Neural cell (in vitro differentiated cells): ENCODE measurements at regions not wholly inside any gene's neighbourhood (a gene's known extent, or its start where the extent isn't known, plus 50 kb on each side); places are given as distances from the start of the nearest gene placed in this dataset.
A peak's percentile ranks its signal among the peaks of the same experiment; 100 is the strongest.

Source experiments
- CTCF ChIP-seq: fragments of 450-650 bp; IDR thresholded peaks from 2 replicates; pipeline ENCODE4 v1.5.1; 2014; ENCODE audit warnings: antibody characterized with exemption, mild to moderate bottlenecking, moderate library complexity; ENCODE audit not compliant: poor library complexity, severe bottlenecking
- EP300 ChIP-seq: fragments of 450-650 bp; conservative IDR thresholded peaks from 2 replicates; pipeline ENCODE4 v1.6.1; 2014; ENCODE audit warnings: antibody characterized with exemption, mild to moderate bottlenecking, moderate library complexity; ENCODE audit not compliant: poor library complexity, severe bottlenecking
- EZH2 ChIP-seq: fragments of 200-600, 300-800 bp; shearing (Covaris generic), sonication (generic); IDR thresholded peaks from 2 replicates; pipeline ENCODE4 v1.6.1; 2014; ENCODE audit warnings: antibody characterized with exemption, low read length, borderline replicate concordance, mild to moderate bottlenecking; ENCODE audit not compliant: insufficient read depth, poor library complexity, severe bottlenecking
- POLR2AphosphoS5 ChIP-seq: IDR thresholded peaks from 2 replicates; pipeline ENCODE4 v1.6.1; 2012

GRCh38 chr5:153905219-153905618, 133.5 kb downstream of the FAM114A2 start:
- no peak for TF ChIP-seq EZH2
- peak; percentile 66 for TF ChIP-seq CTCF
- no peak for TF ChIP-seq EP300
- TF ChIP-seq POLR2AphosphoS5, result no peak
